ENCODE measurements at regions not wholly inside any gene's neighbourhood (a gene's known extent, or its start where the extent isn't known, plus 50 kb on each side); places are given as distances from the start of the nearest gene placed in this dataset.

- ATAC-seq (replicated peaks) (no peak), DNase-seq (no peak)
- peaks cover 0 to 8% of the 10 kb centered on the region in 2 donors for H3K9me3 Mint-ChIP-seq
- no peak overlapping the region for H3K27ac Mint-ChIP-seq
- no peak overlapping the region for H3K4me3 Mint-ChIP-seq
- H3K4me1 Mint-ChIP-seq, result no peaks in the 10 kb centered on the region
- no peaks in the 10 kb centered on the region for H3K36me3 Mint-ChIP-seq
- H3K27me3 Mint-ChIP-seq, result peaks cover 0 to 18% of the 10 kb centered on the region in 2 donors
Measured at GRCh38 chr6:8499540-8499939, 64.2 kb upstream of the SLC35B3 start.

- Mint-ChIP-seq H3K9me3 (peaks cover 0 to 8% of the 10 kb centered on the region in 2 donors), H3K4me1 (no peaks in the 10 kb centered on the region), H3K36me3 (no peaks in the 10 kb centered on the region), H3K27ac (no peak overlapping the region), H3K4me3 (no peak overlapping the region), H3K27me3 (peaks cover 0 to 5% of the 10 kb centered on the region in 2 donors)
- DNase-seq, result no peak
- no peak for ATAC-seq (replicated peaks)
Measured at GRCh38 chr6:8494730-8495129, 59.4 kb upstream of the SLC35B3 start.

GRCh38 chr6:8492536-8493133 is 57.3 kb upstream of the SLC35B3 start:
- no peak for ATAC-seq (replicated peaks)
- Mint-ChIP-seq H3K27me3 (peaks cover 0 to 5% of the 10 kb centered on the region in 2 donors), H3K9me3 (peaks cover 0 to 7% of the 10 kb centered on the region in 2 donors), H3K4me1 (no peaks in the 10 kb centered on the region), H3K4me3 (no peak overlapping the region), H3K27ac (no peak overlapping the region), H3K36me3 (no peaks in the 10 kb centered on the region)
- DNase-seq, result no peak

Data from stimulated activated naive B cell treated with anti-CD40 and anti-IgM and Interleukin-4, amounts not matched to agents 10 μg/mL and 1 μg/mL and 100 μg/mL, for 72 hours (primary cell).